ENCODE measurements at regions not wholly inside any gene's neighbourhood (a gene's known extent, or its start where the extent isn't known, plus 50 kb on each side); places are given as distances from the start of the nearest gene placed in this dataset.

DNA sequence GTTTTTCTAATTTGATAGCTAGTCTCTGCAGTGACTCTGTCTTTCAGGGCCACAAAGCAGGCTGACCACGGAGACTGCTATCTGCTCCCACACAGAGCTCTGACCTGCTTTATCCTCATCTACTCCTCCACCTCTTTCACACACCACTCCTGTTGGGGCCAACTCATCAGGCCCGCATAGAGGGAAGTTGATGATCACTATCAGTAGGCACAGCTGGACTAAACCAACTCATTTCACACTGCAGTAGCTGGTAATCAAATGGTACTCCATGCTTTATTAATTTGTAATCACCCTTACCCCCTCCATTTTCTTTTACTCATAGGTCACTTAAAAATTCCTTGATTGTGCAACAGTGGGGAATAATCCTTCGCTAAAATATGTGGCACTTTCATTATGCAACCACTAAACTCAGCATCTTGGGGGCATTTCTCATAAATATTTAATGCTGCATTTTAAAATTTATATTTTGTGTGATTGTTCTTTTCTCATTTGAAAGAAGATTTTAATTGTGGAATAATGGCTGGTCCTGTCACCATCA is 249.8 kb upstream of the GCFC2 start:
- no peaks in the 10 kb centered on the region for H3K4me1 ChIP-seq (ENCODE audit: insufficient read depth, low read length)
- no peak overlapping the region for H3K9ac ChIP-seq (ENCODE audit: insufficient read depth, low read depth, low read length)
- H4K20me1 ChIP-seq (ENCODE audit: insufficient read depth, low read length), result no peaks in the 10 kb centered on the region
- H3K79me2 ChIP-seq (ENCODE audit: insufficient read depth, low read length), result no peaks in the 10 kb centered on the region
- FAIRE-seq (no peak), ATAC-seq (no peak), DNase-seq (ENCODE audit: low spot score) (no peak)
- no peak overlapping the region for H3K4me3 ChIP-seq (replicated peaks in 1 of 3; ENCODE audit: insufficient read depth in 1 of 3, low read depth in 2 of 3, low read length in 3 of 3)
- WGBS (ENCODE audit: low lambda C conversion rate), result 16% methylated on average over 3 of the region's 3 CpGs
- no peaks in the 10 kb centered on the region for H3K27me3 ChIP-seq (ENCODE audit: control insufficient read depth in 1 of 2, insufficient read depth in 2 of 2, low read length in 2 of 2)
- H3K4me2 ChIP-seq (ENCODE audit: low read depth, low read length), result no peak overlapping the region
- BruUV-seq (replicated peaks), result no TSS peak
- POLR2A ChIA-PET, result no interaction called here
- H3K36me3 ChIP-seq (replicated peaks in 1 of 2; ENCODE audit: control insufficient read depth in 1 of 2, insufficient read depth in 2 of 2, low read length in 2 of 2), result no peaks in the 10 kb centered on the region
- intact Hi-C loops (cut with micrococcal nuclease; ENCODE audit: unreplicated experiment), result no loop called here
- CTCF ChIA-PET (ENCODE audit: low intra/inter-chr PET ratio, low total read pairs), result no interaction called here
- H3K9me3 ChIP-seq (ENCODE audit: low read length), result no peaks in the 10 kb centered on the region
- TF ChIP-seq ZNF382 (CRISPR knock-in tag; IDR thresholded peaks at IDR 0.05; ENCODE audit: borderline replicate concordance) (no peak), AKAP8 (CRISPR knock-in tag; IDR thresholded peaks at IDR 0.05) (no peak), MBD4 (IDR thresholded peaks at IDR 0.05; ENCODE audit: borderline replicate concordance, low read length) (no peak), CEBPB (IDR thresholded peaks at IDR 0.05; ENCODE audit: borderline replicate concordance, low read depth, low read length) (peak; percentile 66; the same call in 1 of the 2 replicates)
- TF ChIP-seq, protein P1, sequence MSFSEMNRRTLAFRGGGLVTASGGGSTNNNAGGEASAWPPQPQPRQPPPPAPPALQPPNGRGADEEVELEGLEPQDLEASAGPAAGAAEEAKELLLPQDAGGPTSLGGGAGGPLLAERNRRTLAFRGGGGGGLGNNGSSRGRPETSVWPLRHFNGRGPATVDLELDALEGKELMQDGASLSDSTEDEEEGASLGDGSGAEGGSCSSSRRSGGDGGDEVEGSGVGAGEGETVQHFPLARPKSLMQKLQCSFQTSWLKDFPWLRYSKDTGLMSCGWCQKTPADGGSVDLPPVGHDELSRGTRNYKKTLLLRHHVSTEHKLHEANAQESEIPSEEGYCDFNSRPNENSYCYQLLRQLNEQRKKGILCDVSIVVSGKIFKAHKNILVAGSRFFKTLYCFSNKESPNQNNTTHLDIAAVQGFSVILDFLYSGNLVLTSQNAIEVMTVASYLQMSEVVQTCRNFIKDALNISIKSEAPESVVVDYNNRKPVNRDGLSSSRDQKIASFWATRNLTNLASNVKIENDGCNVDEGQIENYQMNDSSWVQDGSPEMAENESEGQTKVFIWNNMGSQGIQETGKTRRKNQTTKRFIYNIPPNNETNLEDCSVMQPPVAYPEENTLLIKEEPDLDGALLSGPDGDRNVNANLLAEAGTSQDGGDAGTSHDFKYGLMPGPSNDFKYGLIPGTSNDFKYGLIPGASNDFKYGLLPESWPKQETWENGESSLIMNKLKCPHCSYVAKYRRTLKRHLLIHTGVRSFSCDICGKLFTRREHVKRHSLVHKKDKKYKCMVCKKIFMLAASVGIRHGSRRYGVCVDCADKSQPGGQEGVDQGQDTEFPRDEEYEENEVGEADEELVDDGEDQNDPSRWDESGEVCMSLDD (CRISPR knock-in tag; IDR thresholded peaks at IDR 0.05; ENCODE audit: borderline replicate concordance), result no peak
- TF ChIP-seq, protein P2, sequence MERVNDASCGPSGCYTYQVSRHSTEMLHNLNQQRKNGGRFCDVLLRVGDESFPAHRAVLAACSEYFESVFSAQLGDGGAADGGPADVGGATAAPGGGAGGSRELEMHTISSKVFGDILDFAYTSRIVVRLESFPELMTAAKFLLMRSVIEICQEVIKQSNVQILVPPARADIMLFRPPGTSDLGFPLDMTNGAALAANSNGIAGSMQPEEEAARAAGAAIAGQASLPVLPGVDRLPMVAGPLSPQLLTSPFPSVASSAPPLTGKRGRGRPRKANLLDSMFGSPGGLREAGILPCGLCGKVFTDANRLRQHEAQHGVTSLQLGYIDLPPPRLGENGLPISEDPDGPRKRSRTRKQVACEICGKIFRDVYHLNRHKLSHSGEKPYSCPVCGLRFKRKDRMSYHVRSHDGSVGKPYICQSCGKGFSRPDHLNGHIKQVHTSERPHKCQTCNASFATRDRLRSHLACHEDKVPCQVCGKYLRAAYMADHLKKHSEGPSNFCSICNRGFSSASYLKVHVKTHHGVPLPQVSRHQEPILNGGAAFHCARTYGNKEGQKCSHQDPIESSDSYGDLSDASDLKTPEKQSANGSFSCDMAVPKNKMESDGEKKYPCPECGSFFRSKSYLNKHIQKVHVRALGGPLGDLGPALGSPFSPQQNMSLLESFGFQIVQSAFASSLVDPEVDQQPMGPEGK (CRISPR knock-in tag; IDR thresholded peaks at IDR 0.05), result no peak
- no peak overlapping the region for H3K27ac ChIP-seq (ENCODE audit: extremely low read length, insufficient read depth, low read length)
- H2AFZ ChIP-seq (ENCODE audit: low read length), result no peak overlapping the region
- in situ Hi-C loops (cut with HindIII; ENCODE audit: extremely low pct_ligation_motif_present, low pct_unique_long_range_greater_than_20kb), result no loop called here
